GM08714 (cell line): ENCODE measurements at regions not wholly inside any gene's neighbourhood (a gene's known extent, or its start where the extent isn't known, plus 50 kb on each side); places are given as distances from the start of the nearest gene placed in this dataset.

ENCODE experiments used
- H3K4me3 ChIP-seq: fragments of 200-500 bp; sonication (Bioruptor generic); 2 replicates; pipeline ENCODE4 v1.5.1; 2014; ENCODE audit warnings: mild to moderate bottlenecking, low read length, inconsistent platforms
- ZNF274 ChIP-seq: IDR thresholded peaks from 2 replicates; pipeline ENCODE4 v1.6.1; 2012; ENCODE audit warnings: mild to moderate bottlenecking, low read depth, low read length

GRCh38 chr6:159118924-159119323 is 50.3 kb upstream of the FNDC1 start:
- no peak overlapping the region for H3K4me3 ChIP-seq
- no peak for TF ChIP-seq ZNF274

- no peak for TF ChIP-seq ZNF274
- H3K4me3 ChIP-seq: no peak overlapping the region
Measured at GRCh38 chr6:159117563-159117962, 51.6 kb upstream of the FNDC1 start.

DNA sequence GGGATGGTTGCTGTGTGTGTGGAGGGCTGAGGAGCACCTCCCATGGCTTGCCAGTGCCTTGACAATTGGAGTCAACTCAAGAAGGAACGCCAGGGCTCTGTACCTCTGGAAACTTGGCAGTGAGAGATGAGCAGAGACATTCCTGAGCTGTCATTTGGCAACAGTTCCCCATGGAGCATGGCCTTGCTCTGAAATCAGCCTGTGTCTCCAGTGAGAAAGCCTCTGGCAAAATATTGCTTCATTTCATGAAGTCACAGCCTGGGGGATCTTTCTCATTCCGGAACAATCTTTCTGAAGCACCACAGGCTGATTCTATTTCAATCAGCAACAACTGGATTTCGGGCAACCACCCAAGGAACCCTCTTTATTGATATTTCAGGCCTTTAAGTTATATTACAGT is 52.2 kb upstream of the FNDC1 start:
- TF ChIP-seq ZNF274: no peak
- H3K4me3 ChIP-seq: no peak overlapping the region

- no peak for TF ChIP-seq ZNF274
- H3K4me3 ChIP-seq: no peak overlapping the region
Measured at GRCh38 chr6:159116343-159116742, 52.9 kb upstream of the FNDC1 start.

DNA sequence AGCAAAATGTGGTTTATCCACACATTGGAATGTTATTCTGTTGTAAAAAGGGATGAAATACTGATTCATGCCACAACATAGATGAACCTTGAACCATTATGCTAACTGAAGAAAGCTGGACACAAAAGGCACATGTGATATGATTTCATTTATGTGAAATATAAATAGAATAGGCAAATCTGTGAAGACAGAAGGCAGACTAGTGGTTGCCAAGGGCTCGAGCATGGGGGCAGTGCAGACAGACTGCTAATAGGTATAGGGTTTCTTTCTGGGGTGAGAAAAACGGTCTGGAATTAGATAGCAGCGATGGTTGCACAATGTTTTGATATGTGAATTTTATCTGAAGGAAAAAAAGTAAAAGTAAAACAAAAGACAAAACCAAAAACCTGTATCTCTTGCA is 54.6 kb upstream of the FNDC1 start:
- no peak for TF ChIP-seq ZNF274
- no peak overlapping the region for H3K4me3 ChIP-seq

- no peak overlapping the region for H3K4me3 ChIP-seq
- no peak for TF ChIP-seq ZNF274
Measured at GRCh38 chr6:159113223-159113622, 56.0 kb upstream of the FNDC1 start.

GRCh38 chr6:159112714-159113113 is 56.5 kb upstream of the FNDC1 start:
- H3K4me3 ChIP-seq: no peak overlapping the region
- TF ChIP-seq ZNF274: no peak

GRCh38 chr6:159110748-159111147 is 58.5 kb upstream of the FNDC1 start:
- no peak overlapping the region for H3K4me3 ChIP-seq
- no peak for TF ChIP-seq ZNF274

DNA sequence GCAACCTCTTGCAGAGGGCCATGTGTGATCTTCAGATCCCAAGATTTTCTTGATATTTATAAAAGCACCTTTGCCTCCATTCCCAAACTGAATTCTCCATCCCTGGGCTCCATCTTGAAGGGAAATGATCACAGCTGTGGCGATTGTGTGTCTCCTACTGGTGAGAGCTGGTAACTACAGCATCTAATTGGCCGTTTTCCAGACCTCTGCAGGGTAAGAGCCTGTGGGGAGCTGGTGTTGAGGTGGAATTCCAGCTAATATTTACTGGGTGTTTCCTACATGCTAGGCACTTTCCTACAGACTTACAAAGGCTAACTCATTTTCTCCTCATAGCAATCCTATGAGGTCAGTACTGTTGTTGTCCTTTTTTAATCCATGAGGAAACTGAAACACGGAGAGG is 59.2 kb upstream of the FNDC1 start:
- H3K4me3 ChIP-seq: no peak overlapping the region
- no peak for TF ChIP-seq ZNF274

GRCh38 chr6:159109391-159109790 is 59.8 kb upstream of the FNDC1 start:
- H3K4me3 ChIP-seq: no peak overlapping the region
- TF ChIP-seq ZNF274: no peak

- H3K4me3 ChIP-seq: no peak overlapping the region
- no peak for TF ChIP-seq ZNF274
Measured at GRCh38 chr6:159108426-159108985, 60.7 kb upstream of the FNDC1 start.

GRCh38 chr6:159107451-159108260 is 61.5 kb upstream of the FNDC1 start:
- peak overlapping the region; percentile 31; the same call in 1 of the 2 replicates for H3K4me3 ChIP-seq

GRCh38 chr6:159106627-159107241 is 61.9 kb upstream of the TAGAP start:
- peak overlapping the region; percentile 31; the same call in 1 of the 2 replicates for H3K4me3 ChIP-seq
- TF ChIP-seq ZNF274: no peak

More at GRCh38 chr6:159107451-159108260, 61.5 kb upstream of the FNDC1 start:
- TF ChIP-seq ZNF274: no peak

DNA sequence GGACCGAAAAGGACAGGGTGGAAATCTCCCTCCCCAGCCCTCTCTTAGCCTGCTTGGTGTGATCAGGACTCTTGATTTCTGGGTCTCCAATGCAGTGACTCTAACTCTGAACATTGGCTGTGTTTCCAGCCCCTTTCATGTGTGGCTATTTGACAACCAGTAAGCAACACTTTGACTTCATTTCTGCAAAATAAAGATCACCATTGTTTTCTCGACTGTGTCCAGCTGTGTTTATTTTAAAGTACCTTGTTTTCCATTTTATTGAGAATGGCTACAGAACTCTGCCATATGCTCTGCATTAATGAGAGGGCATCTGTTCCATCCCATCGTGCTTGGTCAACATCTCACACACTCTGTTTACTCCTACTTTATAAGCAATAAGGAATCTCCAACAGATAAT is 60.9 kb upstream of the TAGAP start:
- no peak overlapping the region for H3K4me3 ChIP-seq
- no peak for TF ChIP-seq ZNF274

DNA sequence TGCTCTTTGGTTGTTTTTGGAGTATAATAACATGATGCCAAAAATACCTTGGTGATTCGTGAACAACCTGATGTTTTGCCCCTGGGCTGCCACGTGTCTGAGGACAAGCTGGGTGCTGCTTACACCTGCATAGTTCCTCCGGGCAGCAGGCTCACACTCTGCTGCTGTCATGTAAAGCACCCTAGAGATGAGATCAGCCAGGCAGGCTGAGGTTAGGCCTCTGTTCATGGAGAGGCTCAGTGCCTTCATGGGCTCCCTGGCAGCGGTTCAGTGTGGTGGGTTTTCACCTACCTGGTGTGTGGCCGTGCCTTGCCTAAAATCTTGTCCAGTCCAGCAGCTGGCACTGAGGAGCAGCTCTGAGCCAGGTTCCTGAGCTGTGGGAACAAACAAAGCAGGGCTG is 60.1 kb upstream of the TAGAP start:
- TF ChIP-seq ZNF274: no peak
- no peak overlapping the region for H3K4me3 ChIP-seq
